ENCODE measurements at regions not wholly inside any gene's neighbourhood (a gene's known extent, or its start where the extent isn't known, plus 50 kb on each side); places are given as distances from the start of the nearest gene placed in this dataset.

DNA sequence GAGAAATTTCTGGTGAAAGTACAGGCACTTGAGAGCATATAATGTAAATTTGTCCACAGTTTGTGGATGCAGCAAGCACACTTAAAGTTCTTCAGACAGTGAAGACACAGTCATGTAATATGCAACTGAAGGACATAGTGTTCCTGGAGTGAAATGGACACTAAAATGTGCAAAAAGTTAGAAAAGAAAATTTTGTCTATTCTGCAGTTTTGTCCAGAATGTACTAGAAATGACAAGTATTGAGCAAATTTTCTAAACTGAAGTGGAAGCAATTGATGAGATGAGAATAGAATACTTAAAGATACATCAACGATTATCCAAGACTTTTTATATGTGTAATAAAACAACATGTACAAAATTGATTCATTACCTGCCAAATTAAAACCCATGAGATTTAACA lies 647.0 kb upstream of the IMPG1 start:
- no peaks in the 10 kb centered on the region for H3K4me1 Mint-ChIP-seq (ENCODE audit: low read depth)
- ChIA-PET POLR2A (no interaction called here), CTCF (no interaction called here)
- no peaks in the 10 kb centered on the region for H3K27me3 ChIP-seq (ENCODE audit: control insufficient read depth in 1 of 2, insufficient read depth in 2 of 2, low read length in 2 of 2)
- no peaks in the 10 kb centered on the region for H3K9me3 Mint-ChIP-seq
- no peak overlapping the region for H3K27ac ChIP-seq (ENCODE audit: low read depth in 1 of 2, low read length in 2 of 2)
- H3K4me3 Mint-ChIP-seq: no peak overlapping the region
- ATAC-seq (ENCODE audit: poor library complexity): no peak
- H3K4me1 ChIP-seq (ENCODE audit: insufficient read depth, low read length): no peaks in the 10 kb centered on the region
- TF ChIP-seq, protein P1, sequence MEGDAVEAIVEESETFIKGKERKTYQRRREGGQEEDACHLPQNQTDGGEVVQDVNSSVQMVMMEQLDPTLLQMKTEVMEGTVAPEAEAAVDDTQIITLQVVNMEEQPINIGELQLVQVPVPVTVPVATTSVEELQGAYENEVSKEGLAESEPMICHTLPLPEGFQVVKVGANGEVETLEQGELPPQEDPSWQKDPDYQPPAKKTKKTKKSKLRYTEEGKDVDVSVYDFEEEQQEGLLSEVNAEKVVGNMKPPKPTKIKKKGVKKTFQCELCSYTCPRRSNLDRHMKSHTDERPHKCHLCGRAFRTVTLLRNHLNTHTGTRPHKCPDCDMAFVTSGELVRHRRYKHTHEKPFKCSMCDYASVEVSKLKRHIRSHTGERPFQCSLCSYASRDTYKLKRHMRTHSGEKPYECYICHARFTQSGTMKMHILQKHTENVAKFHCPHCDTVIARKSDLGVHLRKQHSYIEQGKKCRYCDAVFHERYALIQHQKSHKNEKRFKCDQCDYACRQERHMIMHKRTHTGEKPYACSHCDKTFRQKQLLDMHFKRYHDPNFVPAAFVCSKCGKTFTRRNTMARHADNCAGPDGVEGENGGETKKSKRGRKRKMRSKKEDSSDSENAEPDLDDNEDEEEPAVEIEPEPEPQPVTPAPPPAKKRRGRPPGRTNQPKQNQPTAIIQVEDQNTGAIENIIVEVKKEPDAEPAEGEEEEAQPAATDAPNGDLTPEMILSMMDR (IDR thresholded peaks at IDR 0.05): no peak
- no peaks in the 10 kb centered on the region for H3K36me3 Mint-ChIP-seq (ENCODE audit: low read depth)
- no peak overlapping the region for H3K4me3 ChIP-seq (ENCODE audit: low read length)
- H3K27me3 Mint-ChIP-seq: no peaks in the 10 kb centered on the region
- H3K27ac Mint-ChIP-seq: no peak overlapping the region
- no peaks in the 10 kb centered on the region for H3K36me3 ChIP-seq (ENCODE audit: insufficient read depth, low read length)
- no peak for DNase-seq
- no peaks in the 10 kb centered on the region for H3K9me3 ChIP-seq (ENCODE audit: control insufficient read depth in 1 of 2, insufficient read depth in 1 of 2, low read length in 2 of 2)
- intact Hi-C loops (cut with DNase I, micrococcal nuclease): no loop called here

DNA sequence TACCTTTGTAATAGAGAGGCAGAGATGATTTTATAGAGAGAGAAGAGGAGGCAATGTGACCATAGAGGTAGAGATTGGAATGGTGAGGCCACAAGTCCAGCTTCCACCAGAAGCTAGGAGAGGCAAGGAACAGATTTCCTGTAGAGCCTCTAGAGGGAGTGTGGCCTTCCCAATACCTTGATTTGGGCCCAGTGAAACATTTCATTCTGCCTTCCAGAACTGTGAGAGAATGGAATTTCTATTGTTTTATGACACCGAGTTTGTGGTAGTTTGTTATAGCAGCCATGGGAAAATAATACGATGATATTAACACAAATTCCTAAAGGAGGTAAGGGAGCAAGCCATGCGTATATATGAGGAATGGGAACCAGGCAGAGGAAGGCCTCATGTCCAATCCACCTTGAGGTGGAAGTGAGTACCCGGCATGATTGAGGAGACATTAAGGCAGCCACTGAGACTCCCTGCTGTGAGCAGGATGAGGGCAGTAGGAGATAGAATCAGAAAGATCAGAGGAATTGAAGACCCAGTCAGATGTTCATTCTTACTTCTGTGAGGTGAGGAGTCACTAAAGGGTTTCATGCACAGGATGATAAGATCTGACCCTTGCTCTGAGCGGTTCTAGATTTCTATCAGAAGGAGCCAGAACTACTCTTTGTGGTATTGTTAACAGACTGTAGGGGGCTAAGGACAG lies 636.3 kb upstream of the IMPG1 start:
- Mint-ChIP-seq H3K4me3 (no peak overlapping the region), H3K9me3 (peaks cover 4% of the 10 kb centered on the region), H3K4me1 (ENCODE audit: low read depth) (no peaks in the 10 kb centered on the region), H3K27ac (no peak overlapping the region), H3K27me3 (no peaks in the 10 kb centered on the region), H3K36me3 (ENCODE audit: low read depth) (no peaks in the 10 kb centered on the region)
- DNase-seq (no peak), ATAC-seq (ENCODE audit: poor library complexity) (no peak)
- CTCF ChIA-PET: no interaction called here
- no peak overlapping the region for H3K4me3 ChIP-seq (ENCODE audit: low read length)
- POLR2A ChIA-PET: no interaction called here
- no peaks in the 10 kb centered on the region for H3K36me3 ChIP-seq (ENCODE audit: insufficient read depth, low read length)
- no peaks in the 10 kb centered on the region for H3K9me3 ChIP-seq (ENCODE audit: control insufficient read depth in 1 of 2, insufficient read depth in 1 of 2, low read length in 2 of 2)
- H3K27ac ChIP-seq (ENCODE audit: low read depth in 1 of 2, low read length in 2 of 2): no peak overlapping the region
- TF ChIP-seq, protein P1 (IDR thresholded peaks at IDR 0.05): no peak
- H3K4me1 ChIP-seq (ENCODE audit: insufficient read depth, low read length): no peaks in the 10 kb centered on the region
- intact Hi-C loops (cut with DNase I, micrococcal nuclease): no loop called here
- no peaks in the 10 kb centered on the region for H3K27me3 ChIP-seq (ENCODE audit: control insufficient read depth in 1 of 2, insufficient read depth in 2 of 2, low read length in 2 of 2)

DNA sequence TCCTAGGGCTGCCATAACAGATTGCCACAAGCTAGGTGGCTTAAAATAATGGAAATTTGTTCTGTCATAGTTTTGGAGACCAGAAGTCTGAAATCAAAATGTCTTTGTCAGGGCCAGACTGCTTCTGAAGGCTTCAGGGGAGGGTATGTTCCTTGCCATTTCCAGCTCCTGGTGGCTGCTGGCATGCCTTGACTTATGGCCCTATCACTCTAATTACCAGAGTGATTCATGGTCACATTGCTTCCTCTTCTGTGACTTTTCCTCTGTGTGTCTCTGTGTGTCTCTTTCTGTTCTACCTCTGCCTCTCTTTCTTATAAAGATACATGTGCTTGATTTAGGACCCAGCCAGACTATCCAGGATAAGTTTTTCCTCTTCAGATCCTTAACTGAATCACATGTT lies 635.2 kb upstream of the IMPG1 start:
- Mint-ChIP-seq H3K27me3 (no peaks in the 10 kb centered on the region), H3K27ac (no peak overlapping the region), H3K4me3 (no peak overlapping the region), H3K36me3 (ENCODE audit: low read depth) (no peaks in the 10 kb centered on the region), H3K4me1 (ENCODE audit: low read depth) (no peaks in the 10 kb centered on the region), H3K9me3 (peaks cover 4% of the 10 kb centered on the region)
- Histone ChIP-seq H3K4me1 (ENCODE audit: insufficient read depth, low read length) (no peaks in the 10 kb centered on the region), H3K4me3 (ENCODE audit: low read length) (no peak overlapping the region), H3K9me3 (ENCODE audit: control insufficient read depth in 1 of 2, insufficient read depth in 1 of 2, low read length in 2 of 2) (no peaks in the 10 kb centered on the region), H3K27me3 (ENCODE audit: control insufficient read depth in 1 of 2, insufficient read depth in 2 of 2, low read length in 2 of 2) (no peaks in the 10 kb centered on the region), H3K27ac (ENCODE audit: low read depth in 1 of 2, low read length in 2 of 2) (no peak overlapping the region), H3K36me3 (ENCODE audit: insufficient read depth, low read length) (no peaks in the 10 kb centered on the region)
- CTCF ChIA-PET: no interaction called here
- ATAC-seq (ENCODE audit: poor library complexity): no peak
- POLR2A ChIA-PET: no interaction called here
- DNase-seq: no peak
- TF ChIP-seq, protein P1 (IDR thresholded peaks at IDR 0.05): no peak
- intact Hi-C loops (cut with DNase I, micrococcal nuclease): no loop called here

Measured in CD4-positive, alpha-beta T cell (primary cell).